Tibial nerve (tissue), 4 donors: ENCODE measurements at regions not wholly inside any gene's neighbourhood (a gene's known extent, or its start where the extent isn't known, plus 50 kb on each side); places are given as distances from the start of the nearest gene placed in this dataset.

Experiments used
- CTCF ChIP-seq, 5 experiments: fragments of 200-600 bp in 3 of 5; fragments of 450-650 bp in 2 of 5; sonication (generic) in 3 of 5; IDR thresholded peaks; one replicate each; pipeline ENCODE4 v1.5.1; 2016 to 2019; ENCODE audit warnings: antibody characterized with exemption in 5 of 5, mild to moderate bottlenecking in 3 of 5, moderate library complexity in 2 of 5
- EP300 ChIP-seq, 2 donors: sonication (generic); formaldehyde crosslinking; IDR thresholded peaks; one replicate each; pipeline ENCODE4 v1.6.1; 2017; ENCODE audit warnings: antibody characterized with exemption in 2 of 2, mild to moderate bottlenecking in 1 of 2
- POLR2A ChIP-seq, 2 donors: fragments of 450-650 bp; IDR thresholded peaks; one replicate each; pipeline ENCODE4 v1.6.1; 2017; ENCODE audit warnings: antibody characterized with exemption in 2 of 2, mild to moderate bottlenecking in 2 of 2, moderate library complexity in 2 of 2

- TF ChIP-seq POLR2A (IDR thresholded peaks at IDR 0.05): no peak
- no peak for TF ChIP-seq CTCF (IDR thresholded peaks at IDR 0.05)
- TF ChIP-seq EP300 (IDR thresholded peaks at IDR 0.05): no peak
Observed at GRCh38 chr20:48381353-48382120, 446.3 kb downstream of the PREX1 start.
